Right lobe of liver (tissue), 6 donors: ENCODE measurements at regions not wholly inside any gene's neighbourhood (a gene's known extent, or its start where the extent isn't known, plus 50 kb on each side); places are given as distances from the start of the nearest gene placed in this dataset.

Source experiments
- ATAC-seq, 4 donors: fragments of 200-7000 bp; cut with Tn5 transposase; one replicate each; pipeline ENCODE4 v1.9.1; 2020; ENCODE audit warnings: mild to moderate bottlenecking in 4 of 4, moderate library complexity in 4 of 4
- DNase-seq, 3 donors: peaks; one replicate each; pipeline ENCODE4 v3.0.0-alpha.2; 2020
- H3K27ac ChIP-seq, 3 donors: fragments of 200-600 bp; one replicate each; pipeline ENCODE4 v1.8.0; 2022
- H3K27me3 ChIP-seq, 2 donors: fragments of 200-600 bp; one replicate each; pipeline ENCODE4 v1.8.0; 2022
- H3K36me3 ChIP-seq, 4 donors: fragments of 200-600 bp; sonication (generic) in 1 of 4; one replicate each; pipeline versions ENCODE4 v1.5.1 to v1.8.0; 2017 to 2022; ENCODE audit warnings: control low read depth in 1 of 4
- H3K4me1 ChIP-seq, 4 donors: fragments of 200-600 bp; sonication (generic) in 1 of 4; one replicate each; pipeline versions ENCODE4 v1.5.1 to v1.8.0; 2017 to 2022; ENCODE audit warnings: control low read depth in 1 of 4
- H3K4me3 ChIP-seq, 3 donors: fragments of 200-600 bp; one replicate each; pipeline ENCODE4 v1.8.0; 2022
- H3K9me3 ChIP-seq, 4 donors: fragments of 200-600 bp; sonication (generic) in 1 of 4; one replicate each; pipeline versions ENCODE4 v1.5.1 to v1.8.0; 2017 to 2022; ENCODE audit warnings: control low read depth in 1 of 4
- POLR2A ChIP-seq: fragments of 450-650 bp; IDR thresholded peaks from one replicate; pipeline ENCODE4 v1.6.1; 2017; ENCODE audit warnings: antibody characterized with exemption, mild to moderate bottlenecking
- WGBS: methylation state at CpG from one replicate; pipeline ENCODE4 v1.1.6; 2018; ENCODE audit warnings: low coverage, low lambda C conversion rate; ENCODE audit not compliant: insufficient coverage; ENCODE audit errors: missing lambda C conversion rate; 5-methylcytosine and 5-hydroxymethylcytosine counted together
- intact Hi-C, 2 donors: fragments of 100-400 bp; cut with DNase I; formaldehyde crosslinking; loops; one replicate each; pipeline versions ENCODE4 v1.11.2 to v1.14.1; 2022
- TF ChIP-seq, protein P1 (sequence below), 4 donors: fragments of 200-600 bp in 3 of 4; fragments of 450-650 bp in 1 of 4; IDR thresholded peaks; one replicate each; pipeline versions ENCODE4 v1.5.1 to v1.8.0; 2016 to 2022; ENCODE audit warnings: antibody characterized with exemption in 4 of 4, mild to moderate bottlenecking in 2 of 4
- donor health status: DM: no; HTN: yes; CAD: no.
- donor health status: DM: no; HTN: no; CAD: no.
- donor health status: DM: no; HTN: no; CAD: no.
- donor health status: DM: no; HTN: yes; CAD: no.
- donor health status: DM: no; HTN: yes; CAD: no.

DNA sequence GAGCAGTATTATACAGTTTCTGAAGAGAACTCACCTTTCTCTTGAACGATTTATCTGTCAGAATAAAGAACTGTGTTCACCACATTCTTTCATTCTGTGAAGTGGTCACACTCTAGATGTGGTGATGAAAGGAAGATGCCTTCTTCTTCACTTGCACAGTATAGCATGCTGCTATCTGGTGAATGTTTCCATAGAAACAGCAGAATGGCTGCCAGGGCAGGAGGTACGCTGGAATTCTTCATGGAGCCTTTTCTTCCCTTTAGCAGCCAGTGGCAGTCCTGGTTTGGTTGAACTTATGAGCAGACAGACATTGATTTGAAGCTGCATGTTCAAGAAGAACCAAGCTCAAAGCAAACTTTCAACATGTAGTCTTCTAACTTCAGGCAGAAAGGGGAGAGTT, 1157.9 kb upstream of the LRRTM1 start:
- H3K4me1 ChIP-seq, result no peaks in the 10 kb centered on the region
- H3K9me3 ChIP-seq, result no peaks in the 10 kb centered on the region
- intact Hi-C loops, result no loop called here
- no peak for TF ChIP-seq POLR2A
- TF ChIP-seq, protein P1, sequence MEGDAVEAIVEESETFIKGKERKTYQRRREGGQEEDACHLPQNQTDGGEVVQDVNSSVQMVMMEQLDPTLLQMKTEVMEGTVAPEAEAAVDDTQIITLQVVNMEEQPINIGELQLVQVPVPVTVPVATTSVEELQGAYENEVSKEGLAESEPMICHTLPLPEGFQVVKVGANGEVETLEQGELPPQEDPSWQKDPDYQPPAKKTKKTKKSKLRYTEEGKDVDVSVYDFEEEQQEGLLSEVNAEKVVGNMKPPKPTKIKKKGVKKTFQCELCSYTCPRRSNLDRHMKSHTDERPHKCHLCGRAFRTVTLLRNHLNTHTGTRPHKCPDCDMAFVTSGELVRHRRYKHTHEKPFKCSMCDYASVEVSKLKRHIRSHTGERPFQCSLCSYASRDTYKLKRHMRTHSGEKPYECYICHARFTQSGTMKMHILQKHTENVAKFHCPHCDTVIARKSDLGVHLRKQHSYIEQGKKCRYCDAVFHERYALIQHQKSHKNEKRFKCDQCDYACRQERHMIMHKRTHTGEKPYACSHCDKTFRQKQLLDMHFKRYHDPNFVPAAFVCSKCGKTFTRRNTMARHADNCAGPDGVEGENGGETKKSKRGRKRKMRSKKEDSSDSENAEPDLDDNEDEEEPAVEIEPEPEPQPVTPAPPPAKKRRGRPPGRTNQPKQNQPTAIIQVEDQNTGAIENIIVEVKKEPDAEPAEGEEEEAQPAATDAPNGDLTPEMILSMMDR (IDR thresholded peaks at IDR 0.05), result no peak
- DNase-seq (no peak), ATAC-seq (no peak)
- no peaks in the 10 kb centered on the region for H3K27me3 ChIP-seq
- no peak overlapping the region for H3K27ac ChIP-seq
- H3K4me3 ChIP-seq, result no peak overlapping the region
- WGBS, result 37% methylated on average over 2 of the region's 2 CpGs
- no peaks in the 10 kb centered on the region for H3K36me3 ChIP-seq

DNA sequence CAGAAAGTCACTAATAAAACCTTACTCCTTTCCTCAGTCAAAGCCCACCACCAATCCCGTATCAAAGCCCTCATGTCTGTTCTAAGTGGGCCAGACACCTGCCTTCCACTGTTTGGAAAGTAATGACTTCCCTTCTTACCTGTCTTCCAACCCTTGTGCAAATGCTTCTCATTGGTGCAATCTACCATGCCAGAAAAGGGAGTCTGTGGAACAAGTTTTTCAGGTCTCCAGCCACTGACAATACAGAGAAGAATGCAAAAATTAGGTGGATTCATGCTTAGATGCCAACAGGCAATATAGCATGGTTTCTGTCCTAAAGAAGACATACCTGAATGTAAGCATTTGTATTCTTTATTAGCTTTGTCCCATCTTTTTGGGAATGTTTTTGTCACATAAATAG, 1140.6 kb upstream of the LRRTM1 start:
- ATAC-seq, result no peak
- no peaks in the 10 kb centered on the region for H3K36me3 ChIP-seq
- H3K4me1 ChIP-seq, result no peaks in the 10 kb centered on the region
- DNase-seq, result no peak
- intact Hi-C loops, result no loop called here
- no peak overlapping the region for H3K4me3 ChIP-seq
- no peaks in the 10 kb centered on the region for H3K27me3 ChIP-seq
- no peak for TF ChIP-seq POLR2A
- TF ChIP-seq, protein P1 (IDR thresholded peaks at IDR 0.05), result no peak
- WGBS, result 19% methylated on average over 1 of the region's 1 CpG
- no peaks in the 10 kb centered on the region for H3K9me3 ChIP-seq
- H3K27ac ChIP-seq, result no peak overlapping the region

DNA sequence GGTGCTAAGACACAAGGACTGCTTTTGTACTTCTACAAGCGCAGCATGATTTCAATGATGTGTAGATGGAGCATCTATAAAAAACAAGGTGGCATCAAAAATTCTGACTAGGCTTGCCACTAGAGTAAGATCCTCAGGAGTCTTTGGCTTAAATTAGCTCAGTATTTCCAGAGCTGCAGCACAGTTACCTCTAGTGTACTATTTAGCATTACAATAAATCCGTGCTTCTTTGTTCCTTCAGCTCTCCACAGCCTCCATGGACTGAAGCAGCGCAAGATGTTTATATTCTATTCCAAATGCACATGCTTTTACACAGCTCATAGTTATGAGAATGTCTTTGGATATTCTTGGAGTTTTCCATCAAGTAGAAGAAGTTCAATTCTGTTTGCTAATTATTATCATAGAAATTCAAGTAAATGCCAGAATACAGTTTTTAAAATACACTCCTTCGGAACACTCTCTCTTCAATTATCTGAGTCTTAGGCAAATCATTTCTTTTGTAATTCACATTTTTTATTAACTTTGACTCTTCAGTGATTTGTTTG, 1133.0 kb upstream of the LRRTM1 start:
- TF ChIP-seq POLR2A, result no peak
- TF ChIP-seq, protein P1 (IDR thresholded peaks at IDR 0.05), result no peak
- intact Hi-C loops, result no loop called here
- H3K27ac ChIP-seq, result no peak overlapping the region
- no peak for DNase-seq
- H3K4me1 ChIP-seq, result no peaks in the 10 kb centered on the region
- no peaks in the 10 kb centered on the region for H3K36me3 ChIP-seq
- H3K9me3 ChIP-seq, result no peaks in the 10 kb centered on the region
- WGBS, result 59% methylated on average over 4 of the region's 4 CpGs
- ATAC-seq, result no peak
- no peak overlapping the region for H3K4me3 ChIP-seq
- no peaks in the 10 kb centered on the region for H3K27me3 ChIP-seq

DNA sequence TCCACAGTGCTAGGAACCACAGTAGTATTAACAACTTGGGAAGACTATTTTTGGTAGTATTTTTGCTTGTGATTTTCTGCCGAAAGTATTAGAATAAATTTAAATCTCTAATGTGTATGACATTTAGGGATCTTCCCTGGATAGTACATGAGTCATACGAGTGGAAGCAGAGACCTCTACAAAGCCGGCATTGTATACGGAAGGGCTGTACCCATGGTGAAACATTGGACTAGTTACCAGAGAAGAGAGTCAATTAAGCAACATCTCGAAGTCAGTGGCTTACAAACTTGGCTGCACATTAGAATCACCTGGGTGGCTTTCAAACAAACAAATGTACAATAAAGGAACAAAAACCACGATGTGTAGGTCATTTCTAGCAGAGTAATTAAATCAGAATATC, 1131.7 kb upstream of the LRRTM1 start:
- WGBS, result 34% methylated on average over 6 of the region's 6 CpGs
- intact Hi-C loops, result no loop called here
- Histone ChIP-seq H3K4me1 (no peaks in the 10 kb centered on the region), H3K27me3 (no peaks in the 10 kb centered on the region), H3K36me3 (no peaks in the 10 kb centered on the region), H3K9me3 (no peaks in the 10 kb centered on the region), H3K4me3 (no peak overlapping the region), H3K27ac (no peak overlapping the region)
- no peak for TF ChIP-seq POLR2A
- TF ChIP-seq, protein P1 (IDR thresholded peaks at IDR 0.05), result no peak
- ATAC-seq (no peak), DNase-seq (no peak)

DNA sequence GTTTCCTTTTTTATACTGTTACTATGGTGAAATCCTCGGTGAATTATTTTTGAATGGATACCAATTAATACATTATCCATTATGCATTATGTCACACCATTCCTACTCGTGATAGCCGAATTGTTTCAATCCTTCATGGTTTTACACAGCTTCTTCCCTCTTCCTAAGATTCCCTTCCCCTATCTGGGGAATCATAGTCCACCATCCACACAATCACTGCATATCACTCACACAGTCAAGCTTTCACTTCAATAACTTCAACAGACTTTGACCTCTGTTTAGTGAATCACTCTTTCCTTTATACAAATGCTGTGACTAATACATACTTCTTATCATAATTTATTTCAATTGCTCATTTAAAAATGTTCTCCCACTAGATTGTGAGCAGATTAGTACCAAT, 1108.1 kb upstream of the LRRTM1 start:
- H3K9me3 ChIP-seq, result no peaks in the 10 kb centered on the region
- WGBS, result 27% methylated on average over 3 of the region's 3 CpGs
- no peaks in the 10 kb centered on the region for H3K36me3 ChIP-seq
- H3K4me3 ChIP-seq, result no peak overlapping the region
- intact Hi-C loops, result no loop called here
- H3K4me1 ChIP-seq, result no peaks in the 10 kb centered on the region
- DNase-seq, result no peak
- TF ChIP-seq, protein P1 (IDR thresholded peaks at IDR 0.05), result no peak
- TF ChIP-seq POLR2A, result no peak
- H3K27me3 ChIP-seq, result no peaks in the 10 kb centered on the region
- H3K27ac ChIP-seq, result no peak overlapping the region
- ATAC-seq, result no peak
